ENCODE measurements at regions not wholly inside any gene's neighbourhood (a gene's known extent, or its start where the extent isn't known, plus 50 kb on each side); places are given as distances from the start of the nearest gene placed in this dataset.

DNA sequence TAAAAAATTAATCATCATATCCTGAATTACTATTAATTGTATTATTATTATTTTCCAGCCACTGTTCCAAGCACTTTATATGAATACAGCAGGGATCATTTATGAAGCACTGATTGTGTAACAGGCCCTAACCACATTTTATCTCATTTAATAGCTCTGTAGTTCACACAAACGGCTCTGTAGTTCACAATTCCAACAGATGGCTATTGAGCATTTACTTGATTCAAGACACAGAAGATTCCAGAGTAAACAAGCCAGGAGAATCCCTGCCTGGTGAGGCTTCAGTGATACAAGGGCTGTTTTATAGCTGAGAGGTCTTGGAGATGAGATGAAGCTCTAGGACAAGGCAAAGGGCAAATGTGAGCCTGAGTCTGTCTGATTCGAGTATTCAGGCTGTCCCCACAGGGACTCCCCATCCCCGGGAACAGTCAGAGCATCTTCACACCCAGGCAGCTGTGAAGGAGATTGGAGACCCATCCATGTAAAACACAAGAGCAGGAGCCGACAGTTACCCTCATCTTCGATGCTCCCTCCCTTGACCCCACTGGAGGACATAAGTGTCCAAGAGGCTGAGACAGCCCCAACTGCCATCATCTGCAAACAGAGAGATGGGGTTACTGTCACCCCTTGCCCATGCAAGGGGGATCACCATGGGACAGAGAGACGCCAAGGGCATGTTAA, 222.5 kb downstream of the MN1 start:
- no peaks in the 10 kb centered on the region for H3K9me3 ChIP-seq (ENCODE audit: low read length)
- H3K4me3 ChIP-seq (ENCODE audit: low read depth in 1 of 2, low read length in 2 of 2) = no peak overlapping the region
- H3K27ac ChIP-seq (ENCODE audit: low read depth, low read length) = no peak overlapping the region
- peaks cover 4% of the 10 kb centered on the region for H3K4me1 ChIP-seq (ENCODE audit: insufficient read depth, low read length)
- no peaks in the 10 kb centered on the region for H3K27me3 ChIP-seq (ENCODE audit: control insufficient read depth in 1 of 2, insufficient read depth in 2 of 2, low read length in 2 of 2)
- no peaks in the 10 kb centered on the region for H3K36me3 ChIP-seq (ENCODE audit: insufficient read depth, low read length)
- no peak overlapping the region for H3K9ac ChIP-seq (ENCODE audit: low read length)

DNA sequence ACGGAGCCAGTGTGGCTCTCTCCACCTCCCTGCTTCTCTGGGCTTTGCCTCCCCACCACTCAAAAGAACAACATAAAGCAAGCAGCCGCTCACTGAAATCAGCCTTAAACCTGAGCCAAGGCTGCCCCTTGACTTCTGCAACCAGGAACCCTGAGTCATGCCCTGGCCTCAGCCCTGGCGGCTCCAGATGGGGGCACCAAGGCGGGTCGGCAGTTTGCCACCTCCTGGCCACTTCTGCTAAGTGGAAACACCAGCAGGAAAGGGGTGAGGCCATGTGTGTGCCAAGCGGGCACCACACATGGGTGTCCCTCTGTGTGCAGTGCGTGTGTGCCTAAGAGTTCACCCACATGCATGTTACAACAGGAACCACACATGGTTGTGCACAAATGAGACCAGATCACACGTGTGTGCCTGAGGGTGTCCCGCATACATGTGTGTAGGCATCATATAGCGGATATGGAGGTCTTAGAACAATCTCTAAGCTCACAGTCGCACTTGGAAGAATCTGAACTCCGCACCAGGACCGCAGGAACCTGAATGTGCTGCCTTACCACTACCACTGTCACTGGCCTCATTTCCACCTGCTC, 221.2 kb downstream of the MN1 start:
- Histone ChIP-seq H3K36me3 (ENCODE audit: insufficient read depth, low read length) (no peaks in the 10 kb centered on the region), H3K9ac (ENCODE audit: low read length) (no peak overlapping the region), H3K4me1 (ENCODE audit: insufficient read depth, low read length) (peaks cover 4% of the 10 kb centered on the region)

DNA sequence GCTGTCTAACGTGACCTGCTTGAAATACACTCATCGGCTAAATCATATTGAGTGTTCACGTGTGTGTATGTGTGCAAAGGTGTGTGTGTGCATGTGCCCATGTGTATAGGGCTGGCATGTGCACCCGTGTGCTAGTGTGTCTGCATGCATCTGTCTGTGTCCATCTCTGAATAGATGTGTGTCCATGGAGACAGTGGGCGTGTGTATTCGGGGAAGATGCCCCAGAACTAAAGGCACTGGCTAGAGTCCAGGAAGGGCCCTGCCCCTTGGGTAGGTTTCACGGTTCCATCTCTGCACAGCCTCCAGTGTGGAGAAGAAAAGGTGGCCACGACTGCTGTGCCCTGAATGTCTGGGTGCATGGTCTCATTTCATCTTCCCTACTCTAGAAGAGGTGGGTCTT, 220.3 kb downstream of the MN1 start:
- Histone ChIP-seq H3K27ac (ENCODE audit: low read depth, low read length) (no peak overlapping the region), H3K9ac (ENCODE audit: low read length) (no peak overlapping the region), H3K9me3 (ENCODE audit: low read length) (no peaks in the 10 kb centered on the region), H3K4me1 (ENCODE audit: insufficient read depth, low read length) (peaks cover 4% of the 10 kb centered on the region), H3K4me3 (ENCODE audit: low read depth in 1 of 2, low read length in 2 of 2) (no peak overlapping the region), H3K27me3 (ENCODE audit: control insufficient read depth in 1 of 2, insufficient read depth in 2 of 2, low read length in 2 of 2) (no peaks in the 10 kb centered on the region), H3K36me3 (ENCODE audit: insufficient read depth, low read length) (no peaks in the 10 kb centered on the region)

More for the DNA sequence above, 221.2 kb downstream of the MN1 start:
- H3K27ac ChIP-seq (ENCODE audit: low read depth, low read length) = no peak overlapping the region
- no peaks in the 10 kb centered on the region for H3K9me3 ChIP-seq (ENCODE audit: low read length)
- no peaks in the 10 kb centered on the region for H3K27me3 ChIP-seq (ENCODE audit: control insufficient read depth in 1 of 2, insufficient read depth in 2 of 2, low read length in 2 of 2)
- H3K4me3 ChIP-seq (ENCODE audit: low read depth in 1 of 2, low read length in 2 of 2) = no peak overlapping the region

DNA sequence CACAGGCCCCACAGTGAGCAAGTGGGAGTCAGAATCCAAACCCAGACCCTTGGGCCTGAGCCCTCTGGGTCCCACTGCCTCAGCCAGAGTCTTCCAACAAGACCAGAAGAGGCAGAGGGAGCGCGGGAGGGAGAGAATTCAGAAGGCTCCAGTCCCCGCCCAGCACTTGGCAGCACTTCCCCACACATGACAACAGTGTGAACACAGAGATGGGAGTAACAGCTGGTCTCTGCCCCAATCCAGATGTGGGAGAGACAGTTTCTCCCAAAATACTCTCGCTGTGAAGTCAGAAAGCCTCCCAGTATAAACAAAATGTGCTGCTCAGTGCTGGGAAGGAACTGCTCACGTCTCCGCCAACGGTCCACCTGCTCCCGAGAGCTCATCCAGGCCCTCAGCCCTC, 219.9 kb downstream of the MN1 start:
- Histone ChIP-seq H3K4me1 (ENCODE audit: insufficient read depth, low read length) (peaks cover 4% of the 10 kb centered on the region), H3K27ac (ENCODE audit: low read depth, low read length) (no peak overlapping the region), H3K9ac (ENCODE audit: low read length) (no peak overlapping the region), H3K9me3 (ENCODE audit: low read length) (no peaks in the 10 kb centered on the region), H3K27me3 (ENCODE audit: control insufficient read depth in 1 of 2, insufficient read depth in 2 of 2, low read length in 2 of 2) (no peaks in the 10 kb centered on the region), H3K4me3 (ENCODE audit: low read depth in 1 of 2, low read length in 2 of 2) (no peak overlapping the region), H3K36me3 (ENCODE audit: insufficient read depth, low read length) (no peaks in the 10 kb centered on the region)

- Histone ChIP-seq H3K27me3 (ENCODE audit: control insufficient read depth in 1 of 2, insufficient read depth in 2 of 2, low read length in 2 of 2) (no peaks in the 10 kb centered on the region), H3K36me3 (ENCODE audit: insufficient read depth, low read length) (no peaks in the 10 kb centered on the region), H3K9me3 (ENCODE audit: low read length) (no peaks in the 10 kb centered on the region), H3K9ac (ENCODE audit: low read length) (no peak overlapping the region), H3K27ac (ENCODE audit: low read depth, low read length) (no peak overlapping the region), H3K4me1 (ENCODE audit: insufficient read depth, low read length) (peaks cover 4% of the 10 kb centered on the region), H3K4me3 (ENCODE audit: low read depth in 1 of 2, low read length in 2 of 2) (no peak overlapping the region)
Observed at GRCh38 chr22:27583856-27584255, 217.7 kb downstream of the MN1 start.

DNA sequence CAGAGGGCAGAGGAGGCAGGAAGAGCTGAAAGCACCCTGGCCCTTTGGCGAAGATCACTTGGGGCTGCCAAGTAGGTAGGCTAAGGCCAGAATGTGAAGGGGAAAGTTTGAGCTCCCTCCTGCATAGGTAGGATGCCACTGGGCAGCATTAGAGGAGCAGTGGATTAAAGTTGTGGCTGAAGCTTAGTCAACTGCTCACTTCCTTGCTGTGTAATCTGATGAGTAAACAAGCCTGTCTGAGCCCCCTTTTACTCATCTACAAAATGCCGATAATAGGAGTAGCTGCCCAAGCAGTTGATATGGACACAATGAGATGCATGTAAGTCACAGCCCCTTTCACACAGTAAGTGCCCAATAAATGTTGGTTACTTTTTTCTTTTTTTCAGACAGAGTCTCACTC, 216.4 kb downstream of the MN1 start:
- H3K27ac ChIP-seq (ENCODE audit: low read depth, low read length) = no peak overlapping the region
- no peaks in the 10 kb centered on the region for H3K36me3 ChIP-seq (ENCODE audit: insufficient read depth, low read length)
- H3K4me3 ChIP-seq (ENCODE audit: low read depth in 1 of 2, low read length in 2 of 2) = no peak overlapping the region
- no peak overlapping the region for H3K9ac ChIP-seq (ENCODE audit: low read length)
- H3K27me3 ChIP-seq (ENCODE audit: control insufficient read depth in 1 of 2, insufficient read depth in 2 of 2, low read length in 2 of 2) = no peaks in the 10 kb centered on the region
- no peaks in the 10 kb centered on the region for H3K9me3 ChIP-seq (ENCODE audit: low read length)
- peaks cover 4% of the 10 kb centered on the region for H3K4me1 ChIP-seq (ENCODE audit: insufficient read depth, low read length)

DNA sequence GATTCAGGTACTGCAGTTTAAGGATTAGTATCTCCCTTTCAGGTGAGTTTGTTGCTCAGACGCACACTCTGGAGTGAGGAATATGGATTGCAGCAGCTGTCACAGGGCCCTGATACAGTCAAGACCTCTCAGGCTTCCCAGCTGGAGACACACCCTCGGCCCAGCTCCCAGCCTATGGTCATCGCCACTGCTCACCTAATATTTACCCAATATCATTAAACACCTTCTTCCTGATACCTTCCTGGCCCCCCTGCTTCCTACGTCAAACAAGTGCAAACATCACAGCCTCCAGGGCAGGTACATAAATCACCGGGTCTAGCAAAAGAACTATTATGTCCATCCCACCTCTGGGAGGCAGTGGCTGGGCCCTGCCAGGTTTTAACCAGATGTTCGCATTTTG, 213.3 kb downstream of the MN1 start:
- H3K4me3 ChIP-seq (ENCODE audit: low read depth in 1 of 2, low read length in 2 of 2) = no peak overlapping the region
- no peaks in the 10 kb centered on the region for H3K36me3 ChIP-seq (ENCODE audit: insufficient read depth, low read length)
- no peaks in the 10 kb centered on the region for H3K9me3 ChIP-seq (ENCODE audit: low read length)
- no peaks in the 10 kb centered on the region for H3K27me3 ChIP-seq (ENCODE audit: control insufficient read depth in 1 of 2, insufficient read depth in 2 of 2, low read length in 2 of 2)
- H3K4me1 ChIP-seq (ENCODE audit: insufficient read depth, low read length) = peaks cover 4% of the 10 kb centered on the region
- H3K9ac ChIP-seq (ENCODE audit: low read length) = no peak overlapping the region
- H3K27ac ChIP-seq (ENCODE audit: low read depth, low read length) = no peak overlapping the region

DNA sequence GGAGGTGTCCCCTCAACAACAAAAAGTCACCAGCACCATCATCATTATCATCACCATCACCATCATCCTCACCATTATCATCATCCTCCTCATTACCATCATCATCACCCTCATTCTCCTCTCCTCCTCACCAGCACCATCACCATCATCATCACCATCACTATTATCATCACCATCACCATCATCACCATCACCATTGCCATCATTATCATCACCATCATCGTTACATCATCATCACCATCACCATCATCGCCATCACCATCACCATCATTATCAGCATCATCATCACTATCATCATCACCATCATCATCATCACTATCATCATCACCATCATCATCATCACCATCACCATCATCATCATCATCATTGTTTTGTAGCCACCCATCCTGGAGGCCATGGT, 212.6 kb downstream of the MN1 start:
- H3K27ac ChIP-seq (ENCODE audit: low read depth, low read length) = no peak overlapping the region
- peaks cover under 1% of the 10 kb centered on the region for H3K4me1 ChIP-seq (ENCODE audit: insufficient read depth, low read length)
- H3K9me3 ChIP-seq (ENCODE audit: low read length) = no peaks in the 10 kb centered on the region
- H3K27me3 ChIP-seq (ENCODE audit: control insufficient read depth in 1 of 2, insufficient read depth in 2 of 2, low read length in 2 of 2) = no peaks in the 10 kb centered on the region
- H3K9ac ChIP-seq (ENCODE audit: low read length) = no peak overlapping the region
- no peak overlapping the region for H3K4me3 ChIP-seq (ENCODE audit: low read depth in 1 of 2, low read length in 2 of 2)
- no peaks in the 10 kb centered on the region for H3K36me3 ChIP-seq (ENCODE audit: insufficient read depth, low read length)

DNA sequence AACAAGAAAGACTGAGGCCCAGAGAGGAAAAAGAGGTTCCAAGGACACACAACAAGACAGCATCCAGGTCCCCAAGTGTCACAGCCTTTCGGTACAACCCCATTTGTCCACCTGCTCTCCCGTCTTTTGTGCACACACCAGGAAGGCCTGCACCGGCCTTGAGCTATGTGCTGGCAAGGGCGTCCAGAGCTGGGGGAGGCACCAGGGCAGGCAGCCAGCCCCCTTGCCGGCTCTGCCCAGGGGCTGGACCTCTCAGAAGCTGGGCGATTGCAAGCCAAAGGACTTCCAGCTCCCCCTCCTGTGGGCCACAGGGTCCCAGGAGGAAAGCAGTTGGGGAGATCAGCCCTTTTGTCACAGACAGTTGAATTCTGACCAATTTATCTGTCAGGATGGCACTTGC, 210.5 kb downstream of the MN1 start:
- no peaks in the 10 kb centered on the region for H3K36me3 ChIP-seq (ENCODE audit: insufficient read depth, low read length)
- H3K4me3 ChIP-seq (ENCODE audit: low read depth in 1 of 2, low read length in 2 of 2) = no peak overlapping the region
- H3K4me1 ChIP-seq (ENCODE audit: insufficient read depth, low read length) = no peaks in the 10 kb centered on the region
- H3K9me3 ChIP-seq (ENCODE audit: low read length) = no peaks in the 10 kb centered on the region
- H3K9ac ChIP-seq (ENCODE audit: low read length) = no peak overlapping the region
- H3K27me3 ChIP-seq (ENCODE audit: control insufficient read depth in 1 of 2, insufficient read depth in 2 of 2, low read length in 2 of 2) = no peaks in the 10 kb centered on the region
- no peak overlapping the region for H3K27ac ChIP-seq (ENCODE audit: low read depth, low read length)

- no peaks in the 10 kb centered on the region for H3K27me3 ChIP-seq (ENCODE audit: control insufficient read depth in 1 of 2, insufficient read depth in 2 of 2, low read length in 2 of 2)
- H3K9ac ChIP-seq (ENCODE audit: low read length) = no peak overlapping the region
- no peak overlapping the region for H3K4me3 ChIP-seq (ENCODE audit: low read depth in 1 of 2, low read length in 2 of 2)
- H3K4me1 ChIP-seq (ENCODE audit: insufficient read depth, low read length) = no peaks in the 10 kb centered on the region
- no peak overlapping the region for H3K27ac ChIP-seq (ENCODE audit: low read depth, low read length)
- no peaks in the 10 kb centered on the region for H3K9me3 ChIP-seq (ENCODE audit: low read length)
- no peaks in the 10 kb centered on the region for H3K36me3 ChIP-seq (ENCODE audit: insufficient read depth, low read length)
Observed at GRCh38 chr22:27593378-27593777, 208.2 kb downstream of the MN1 start.

GRCh38 chr22:27594020-27594419, 207.5 kb downstream of the MN1 start:
- Histone ChIP-seq H3K9me3 (ENCODE audit: low read length) (no peaks in the 10 kb centered on the region), H3K36me3 (ENCODE audit: insufficient read depth, low read length) (no peaks in the 10 kb centered on the region), H3K27me3 (ENCODE audit: control insufficient read depth in 1 of 2, insufficient read depth in 2 of 2, low read length in 2 of 2) (no peaks in the 10 kb centered on the region), H3K4me3 (ENCODE audit: low read depth in 1 of 2, low read length in 2 of 2) (no peak overlapping the region), H3K4me1 (ENCODE audit: insufficient read depth, low read length) (no peaks in the 10 kb centered on the region), H3K27ac (ENCODE audit: low read depth, low read length) (no peak overlapping the region), H3K9ac (ENCODE audit: low read length) (no peak overlapping the region)

DNA sequence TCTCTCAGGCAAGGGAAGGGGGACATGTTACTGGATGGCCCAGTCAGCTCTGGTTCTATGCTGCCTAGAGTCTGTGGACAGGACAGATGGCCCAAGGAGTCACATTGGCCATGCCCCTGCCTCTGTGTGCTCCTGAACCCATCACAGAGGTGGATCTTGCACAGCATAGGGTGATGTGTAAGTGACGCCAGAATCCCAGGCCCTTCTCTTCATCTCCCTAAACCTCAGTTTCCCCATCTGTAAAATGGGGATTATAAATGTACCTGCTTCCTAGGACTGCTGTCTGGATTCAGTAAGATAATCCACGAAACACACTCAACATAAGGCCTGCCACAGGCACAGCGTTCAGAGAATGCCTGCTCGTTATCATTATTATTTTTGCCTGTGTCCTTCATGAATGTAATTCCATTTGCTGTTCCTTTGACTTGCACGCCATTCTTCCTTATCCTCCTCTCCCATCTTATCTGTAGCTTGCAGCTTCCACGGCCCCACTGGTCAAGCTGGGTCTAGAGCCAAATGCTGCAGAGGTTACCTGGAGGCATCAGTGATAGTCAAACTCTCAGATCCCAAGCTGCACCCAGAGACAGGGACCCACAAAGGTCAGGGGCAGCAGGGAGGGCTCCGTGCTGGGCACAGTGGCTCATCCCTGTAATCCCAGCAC, 207.0 kb downstream of the MN1 start:
- Histone ChIP-seq H3K9me3 (ENCODE audit: low read length) (no peaks in the 10 kb centered on the region), H3K27ac (ENCODE audit: low read depth, low read length) (no peak overlapping the region), H3K4me1 (ENCODE audit: insufficient read depth, low read length) (no peaks in the 10 kb centered on the region), H3K4me3 (ENCODE audit: low read depth in 1 of 2, low read length in 2 of 2) (no peak overlapping the region), H3K36me3 (ENCODE audit: insufficient read depth, low read length) (no peaks in the 10 kb centered on the region), H3K27me3 (ENCODE audit: control insufficient read depth in 1 of 2, insufficient read depth in 2 of 2, low read length in 2 of 2) (no peaks in the 10 kb centered on the region), H3K9ac (ENCODE audit: low read length) (no peak overlapping the region)

All from muscle layer of colon (tissue), 2 donors.